Keratinocyte (primary cell): ENCODE measurements at regions not wholly inside any gene's neighbourhood (a gene's known extent, or its start where the extent isn't known, plus 50 kb on each side); places are given as distances from the start of the nearest gene placed in this dataset.

ENCODE experiments used
- DNase-seq: peaks from one replicate; pipeline ENCODE4 v3.0.0-alpha.2; 2011; ENCODE audit warnings: low read depth, missing footprints, low spot score
- FAIRE-seq: peaks from 2 replicates; lab custom pipeline; 2011; peaks lifted over from hg19 to GRCh38; lab: Jason Lieb, UNC
- H2AFZ ChIP-seq: 2 replicates; pipeline ENCODE4 v1.6.0; 2012; ENCODE audit warnings: low read length, control low read depth, inconsistent platforms; ENCODE audit not compliant: control insufficient read depth
- H3K27ac ChIP-seq: 2 replicates; pipeline ENCODE4 v1.5.1; 2011; ENCODE audit warnings: low read length; ENCODE audit not compliant: control insufficient read depth, insufficient read depth
- H3K27me3 ChIP-seq: 3 replicates; pipeline ENCODE4 v1.6.0; 2011; ENCODE audit warnings: low read length; ENCODE audit not compliant: control insufficient read depth, insufficient read depth; ENCODE audit errors: extremely low read depth
- H3K36me3 ChIP-seq, 2 experiments: 2 replicates in 1 of 2; 3 replicates in 1 of 2; pipeline ENCODE4 v1.5.1; 2011; ENCODE audit warnings: low read length in 2 of 2, mild to moderate bottlenecking in 1 of 2; ENCODE audit not compliant: control insufficient read depth in 2 of 2, insufficient read depth in 2 of 2; ENCODE audit errors: extremely low read depth in 1 of 2
- H3K4me1 ChIP-seq: 3 replicates; pipeline ENCODE4 v1.5.1; 2011; ENCODE audit warnings: low read length; ENCODE audit not compliant: control insufficient read depth, insufficient read depth; ENCODE audit errors: extremely low read depth
- H3K4me2 ChIP-seq: 3 replicates; pipeline ENCODE4 v1.6.0; 2011; ENCODE audit warnings: low read depth, low read length; ENCODE audit not compliant: control insufficient read depth, insufficient read depth; ENCODE audit errors: extremely low read depth
- H3K4me3 ChIP-seq, 3 experiments: fragments of 200-600 bp in 1 of 3; sonication (generic) in 1 of 3; 2 replicates in 2 of 3; 3 replicates in 1 of 3; pipeline ENCODE4 v1.5.1; 2011 to 2016; ENCODE audit warnings: low read length in 3 of 3, mild to moderate bottlenecking in 3 of 3, control low read depth in 2 of 3, inconsistent platforms in 1 of 3, low read depth in 1 of 3, mixed read lengths in 1 of 3, mixed run types in 1 of 3, moderate library complexity in 1 of 3; ENCODE audit not compliant: control insufficient read depth in 2 of 3, insufficient read depth in 2 of 3; ENCODE audit errors: extremely low read depth in 1 of 3
- H3K79me2 ChIP-seq: 2 replicates; pipeline ENCODE4 v1.6.0; 2012; ENCODE audit warnings: low read length; ENCODE audit not compliant: control insufficient read depth, insufficient read depth
- H3K9ac ChIP-seq: 3 replicates; pipeline ENCODE4 v1.6.0; 2011; ENCODE audit warnings: low read length; ENCODE audit not compliant: control insufficient read depth, insufficient read depth; ENCODE audit errors: extremely low read depth
- H3K9me1 ChIP-seq: 3 replicates; pipeline ENCODE4 v1.6.0; 2011; ENCODE audit warnings: low read length; ENCODE audit not compliant: control insufficient read depth, insufficient read depth; ENCODE audit errors: extremely low read depth
- H3K9me3 ChIP-seq: 2 replicates; pipeline ENCODE4 v1.5.1; 2012; ENCODE audit warnings: low read depth, low read length; ENCODE audit not compliant: control insufficient read depth
- H4K20me1 ChIP-seq: 3 replicates; pipeline ENCODE4 v1.6.0; 2011; ENCODE audit warnings: low read length; ENCODE audit not compliant: control insufficient read depth, insufficient read depth; ENCODE audit errors: extremely low read depth
- CTCF ChIP-seq, 3 experiments: IDR thresholded peaks in 1 of 3; conservative IDR thresholded peaks in 1 of 3; optimal IDR thresholded peaks in 1 of 3; 2 replicates in 2 of 3; 3 replicates in 1 of 3; pipeline versions ENCODE3 to v1.5.1; 2011; ENCODE audit warnings: low read length in 3 of 3, mild to moderate bottlenecking in 3 of 3, moderate library complexity in 2 of 3, control low read depth in 1 of 3, inconsistent platforms in 1 of 3; ENCODE audit not compliant: insufficient read depth in 2 of 3; ENCODE audit errors: extremely low read depth in 1 of 3
- EZH2 ChIP-seq: IDR thresholded peaks from one replicate; pipeline ENCODE4 v1.6.1; 2012; ENCODE audit warnings: inconsistent platforms, mild to moderate bottlenecking, low read length, moderate library complexity
- dilution Hi-C: fragments of 300-500 bp; cut with MboI; formaldehyde crosslinking; loops from one replicate; pipeline ENCODE4 v1.7.0; 2020; ENCODE audit warnings: low sequenced_read_pairs; ENCODE audit not compliant: extremely low pct_ligation_motif_present

GRCh38 chr1:56064705-56065104 lies 514.7 kb downstream of the PLPP3 start:
- no peaks in the 10 kb centered on the region for H3K27me3 ChIP-seq
- H3K36me3 ChIP-seq: no peaks in the 10 kb centered on the region
- no peak overlapping the region for H3K4me3 ChIP-seq
- H3K9ac ChIP-seq: no peak overlapping the region
- H3K4me2 ChIP-seq: peak overlapping the region; percentile 13
- no peak for TF ChIP-seq CTCF (optimal IDR thresholded peaks at IDR 0.05 in 1 of 3, IDR thresholded peaks at IDR 0.05 in 1 of 3, conservative IDR thresholded peaks at IDR 0.05 in 1 of 3; ENCODE audit: extremely low read depth in 1 of 3, insufficient read depth in 2 of 3, low read length in 3 of 3)
- no peak for TF ChIP-seq EZH2
- DNase-seq: peak; percentile 89
- H3K27ac ChIP-seq: peak overlapping the region; percentile 27
- peaks cover 44% of the 10 kb centered on the region for H3K4me1 ChIP-seq
- no peak overlapping the region for H2AFZ ChIP-seq
- dilution Hi-C loops: no loop called here
- H3K9me3 ChIP-seq: no peaks in the 10 kb centered on the region
- peak; percentile 84 for FAIRE-seq
- no peaks in the 10 kb centered on the region for H3K79me2 ChIP-seq
- H3K9me1 ChIP-seq: no peaks in the 10 kb centered on the region
- no peaks in the 10 kb centered on the region for H4K20me1 ChIP-seq

DNA sequence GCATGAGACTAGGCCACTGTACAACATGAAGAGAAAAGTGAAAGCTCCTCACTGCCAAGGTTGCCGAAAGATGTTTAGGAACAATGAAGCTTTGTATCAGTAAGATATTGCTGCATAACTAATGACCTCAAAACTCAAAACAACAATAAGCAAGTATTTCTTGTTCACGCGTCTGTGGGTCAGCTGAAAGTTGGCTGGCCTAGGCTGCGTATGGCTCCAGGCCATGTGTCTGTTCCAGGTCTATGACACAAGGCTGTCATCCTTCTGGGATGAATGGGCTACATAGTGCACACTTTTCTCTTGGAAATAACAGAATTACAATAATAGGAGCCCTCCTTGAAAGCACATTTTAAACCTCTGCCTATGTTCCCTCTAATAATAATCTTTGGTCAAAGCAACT lies 515.9 kb downstream of the PLPP3 start:
- H2AFZ ChIP-seq: no peak overlapping the region
- no peak overlapping the region for H3K4me2 ChIP-seq
- no peak for TF ChIP-seq CTCF (optimal IDR thresholded peaks at IDR 0.05 in 1 of 3, IDR thresholded peaks at IDR 0.05 in 1 of 3, conservative IDR thresholded peaks at IDR 0.05 in 1 of 3; ENCODE audit: extremely low read depth in 1 of 3, insufficient read depth in 2 of 3, low read length in 3 of 3)
- TF ChIP-seq EZH2: no peak
- H3K4me3 ChIP-seq: no peak overlapping the region
- dilution Hi-C loops: no loop called here
- H4K20me1 ChIP-seq: no peaks in the 10 kb centered on the region
- H3K4me1 ChIP-seq: peaks cover 34% of the 10 kb centered on the region
- no peak overlapping the region for H3K9ac ChIP-seq
- no peaks in the 10 kb centered on the region for H3K9me3 ChIP-seq
- FAIRE-seq (peak; percentile 46), DNase-seq (no peak)
- no peak overlapping the region for H3K27ac ChIP-seq
- H3K36me3 ChIP-seq: no peaks in the 10 kb centered on the region
- no peaks in the 10 kb centered on the region for H3K9me1 ChIP-seq
- no peaks in the 10 kb centered on the region for H3K27me3 ChIP-seq
- no peaks in the 10 kb centered on the region for H3K79me2 ChIP-seq
